Peyer's patch (tissue), 4 donors: ENCODE measurements at regions not wholly inside any gene's neighbourhood (a gene's known extent, or its start where the extent isn't known, plus 50 kb on each side); places are given as distances from the start of the nearest gene placed in this dataset.

Experiments used
- POLR2A ChIP-seq, 2 donors: fragments of 450-650 bp; IDR thresholded peaks; one replicate each; pipeline ENCODE4 v1.5.1; 2017; ENCODE audit warnings: antibody characterized with exemption in 2 of 2, mild to moderate bottlenecking in 2 of 2, moderate library complexity in 2 of 2
- TF ChIP-seq, protein P1 (sequence below), 6 experiments: fragments of 450-650 bp in 4 of 6; fragments of 200-600 bp in 2 of 6; sonication (generic) in 1 of 6; IDR thresholded peaks; one replicate each; pipeline ENCODE4 v1.5.1; 2017 to 2019; ENCODE audit warnings: antibody characterized with exemption in 6 of 6, mild to moderate bottlenecking in 3 of 6, moderate library complexity in 1 of 6

DNA sequence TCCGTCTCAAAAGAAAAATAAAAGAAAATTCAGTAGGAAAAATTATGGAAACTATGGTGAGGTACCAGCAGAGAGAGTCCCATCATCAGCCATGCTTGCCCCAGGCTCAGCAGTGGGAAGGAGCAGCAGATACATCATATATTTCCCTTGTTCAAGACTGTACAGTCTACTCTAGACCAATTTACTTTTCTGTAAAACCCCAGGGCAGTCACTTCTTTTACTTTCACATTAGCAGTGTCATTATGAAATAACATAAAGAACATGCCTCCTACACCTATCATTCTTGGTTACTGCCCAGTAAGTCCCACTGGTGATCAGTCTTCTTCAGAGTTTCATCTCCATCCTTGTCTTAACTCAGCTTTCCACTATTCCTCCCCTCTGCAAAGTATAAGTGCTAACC lies 1145.0 kb downstream of the MAT2B start:
- TF ChIP-seq, protein P1, sequence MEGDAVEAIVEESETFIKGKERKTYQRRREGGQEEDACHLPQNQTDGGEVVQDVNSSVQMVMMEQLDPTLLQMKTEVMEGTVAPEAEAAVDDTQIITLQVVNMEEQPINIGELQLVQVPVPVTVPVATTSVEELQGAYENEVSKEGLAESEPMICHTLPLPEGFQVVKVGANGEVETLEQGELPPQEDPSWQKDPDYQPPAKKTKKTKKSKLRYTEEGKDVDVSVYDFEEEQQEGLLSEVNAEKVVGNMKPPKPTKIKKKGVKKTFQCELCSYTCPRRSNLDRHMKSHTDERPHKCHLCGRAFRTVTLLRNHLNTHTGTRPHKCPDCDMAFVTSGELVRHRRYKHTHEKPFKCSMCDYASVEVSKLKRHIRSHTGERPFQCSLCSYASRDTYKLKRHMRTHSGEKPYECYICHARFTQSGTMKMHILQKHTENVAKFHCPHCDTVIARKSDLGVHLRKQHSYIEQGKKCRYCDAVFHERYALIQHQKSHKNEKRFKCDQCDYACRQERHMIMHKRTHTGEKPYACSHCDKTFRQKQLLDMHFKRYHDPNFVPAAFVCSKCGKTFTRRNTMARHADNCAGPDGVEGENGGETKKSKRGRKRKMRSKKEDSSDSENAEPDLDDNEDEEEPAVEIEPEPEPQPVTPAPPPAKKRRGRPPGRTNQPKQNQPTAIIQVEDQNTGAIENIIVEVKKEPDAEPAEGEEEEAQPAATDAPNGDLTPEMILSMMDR (IDR thresholded peaks at IDR 0.05), result no peak
- TF ChIP-seq POLR2A (IDR thresholded peaks at IDR 0.05), result no peak
